Activated CD4-positive, alpha-beta T cell treated with anti-CD3 and anti-CD28 coated beads, Interleukin-2, amount 50 U/mL, for 24 hours (primary cell): ENCODE measurements at regions not wholly inside any gene's neighbourhood (a gene's known extent, or its start where the extent isn't known, plus 50 kb on each side); places are given as distances from the start of the nearest gene placed in this dataset.

Experiments
- DNase-seq, 2 donors: peaks; one replicate each; pipeline ENCODE4 v3.0.0-alpha.2; 2020; ENCODE audit warnings: low read depth in 1 of 2, low spot score in 1 of 2

GRCh38 chr13:40318366-40318765 is 348.1 kb downstream of the FOXO1 start:
- DNase-seq: no peak

GRCh38 chr13:40319699-40320579 is 346.5 kb downstream of the FOXO1 start:
- peak in 1 of 2 donors; percentile 17 for DNase-seq

GRCh38 chr13:40328091-40328490 is 338.4 kb downstream of the FOXO1 start:
- DNase-seq: no peak

GRCh38 chr13:40329781-40330485 is 336.5 kb downstream of the FOXO1 start:
- no peak for DNase-seq

- DNase-seq: no peak
Observed at GRCh38 chr13:40330950-40331349, 335.5 kb downstream of the FOXO1 start.

- no peak for DNase-seq
Observed at GRCh38 chr13:40331802-40332201, 334.6 kb downstream of the FOXO1 start.

- no peak for DNase-seq
Observed at GRCh38 chr13:40333226-40333625, 333.2 kb downstream of the FOXO1 start.

GRCh38 chr13:40334031-40334430 is 332.4 kb downstream of the FOXO1 start:
- DNase-seq: no peak

GRCh38 chr13:40334616-40335015 is 331.8 kb downstream of the FOXO1 start:
- DNase-seq: no peak

GRCh38 chr13:40336228-40337221 is 329.9 kb downstream of the FOXO1 start:
- DNase-seq: no peak

GRCh38 chr13:40337651-40338050 is 328.8 kb downstream of the FOXO1 start:
- DNase-seq: no peak

GRCh38 chr13:40338217-40338616 is 328.2 kb downstream of the FOXO1 start:
- no peak for DNase-seq

- DNase-seq: no peak
Observed at GRCh38 chr13:40340368-40341095, 325.9 kb downstream of the FOXO1 start.

- DNase-seq: no peak
Observed at GRCh38 chr13:40341096-40341471, 325.4 kb downstream of the FOXO1 start.

GRCh38 chr13:40341501-40341900 is 324.9 kb downstream of the FOXO1 start:
- DNase-seq: no peak

- DNase-seq: no peak
Observed at GRCh38 chr13:40342461-40342860, 324.0 kb downstream of the FOXO1 start.

GRCh38 chr13:40342901-40343300 is 323.5 kb downstream of the FOXO1 start:
- DNase-seq: no peak

- DNase-seq: no peak
Observed at GRCh38 chr13:40343550-40344269, 322.7 kb downstream of the FOXO1 start.

GRCh38 chr13:40344270-40345148 is 321.9 kb downstream of the FOXO1 start:
- no peak for DNase-seq
